Amygdala (tissue), 56 donors: ENCODE measurements at regions not wholly inside any gene's neighbourhood (a gene's known extent, or its start where the extent isn't known, plus 50 kb on each side); places are given as distances from the start of the nearest gene placed in this dataset.
"Not testable (repeated sequence)": the region's sequence is repeated elsewhere in the genome, so short reads cannot be mapped to it uniquely, and the experiment has no call there.

Experiments
- DNase-seq, 56 donors: peaks; one replicate each; lab custom pipeline; 2025; lab: John Stamatoyannopoulos, UW

GRCh38 chr10:78205457-78206016 lies 171.9 kb downstream of the RPS24 start:
- DNase-seq = no peak

DNA sequence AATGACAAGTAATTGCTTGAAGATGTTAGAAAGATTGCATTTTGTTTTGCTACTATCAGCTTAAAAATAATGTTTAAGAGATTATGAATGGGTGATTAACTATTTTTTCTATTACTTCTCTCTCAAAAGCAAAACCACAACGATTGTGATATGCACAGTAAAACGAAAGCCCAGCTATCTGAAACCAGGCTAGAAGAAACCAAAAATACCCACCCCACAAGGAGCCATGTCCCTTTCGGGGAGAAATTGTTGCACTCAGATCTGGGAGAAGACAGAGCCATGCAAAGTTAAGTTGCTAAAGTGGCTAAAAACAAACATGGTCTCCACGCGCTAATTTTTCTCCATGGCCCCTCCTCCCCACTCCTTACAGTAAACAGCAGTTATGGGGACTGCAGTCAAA lies 173.6 kb downstream of the RPS24 start:
- DNase-seq = no peak

DNA sequence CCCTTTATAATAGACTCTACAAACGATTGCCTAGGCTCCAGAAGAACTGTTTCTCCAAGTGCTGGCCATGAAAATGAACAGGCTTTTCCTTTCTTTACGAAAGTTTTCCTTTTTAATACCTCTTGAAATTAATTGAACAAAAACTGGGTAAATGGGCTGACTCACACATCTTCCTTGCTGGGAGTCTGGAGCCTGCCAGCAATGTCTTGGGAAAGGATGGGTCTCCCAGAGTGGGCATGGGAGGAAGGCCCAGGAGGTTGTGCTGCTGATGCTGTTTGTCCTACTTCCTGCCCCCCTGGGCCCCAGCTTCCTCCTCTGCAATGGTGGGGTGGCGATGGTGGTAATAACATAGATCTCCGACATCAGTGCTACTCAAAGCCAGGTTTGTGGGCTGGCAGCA lies 174.1 kb downstream of the RPS24 start:
- no peak for DNase-seq

GRCh38 chr10:78209970-78210369 lies 176.3 kb downstream of the RPS24 start:
- no peak for DNase-seq

DNA sequence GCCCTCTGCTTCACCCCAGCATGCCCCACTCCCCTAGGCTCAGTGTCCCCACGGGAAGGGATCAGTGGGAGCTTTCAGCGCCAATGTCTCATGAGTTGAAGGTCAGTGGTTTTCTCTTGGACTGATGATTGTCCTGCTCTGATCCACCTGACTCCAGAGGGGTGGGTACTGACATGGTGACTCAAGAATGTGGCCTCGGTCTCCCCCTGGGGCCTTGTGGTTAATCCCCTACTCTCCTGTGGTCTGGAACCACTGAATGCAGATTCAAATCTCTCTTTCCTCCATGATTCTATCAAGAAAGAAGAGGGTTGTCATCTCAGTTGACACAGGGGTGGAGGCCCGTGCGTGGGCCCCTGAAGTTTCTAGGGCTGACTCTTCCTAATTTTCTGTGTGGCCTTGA lies 176.9 kb downstream of the RPS24 start:
- no peak for DNase-seq

GRCh38 chr10:78210976-78211375 lies 177.3 kb downstream of the RPS24 start:
- DNase-seq = no peak

DNA sequence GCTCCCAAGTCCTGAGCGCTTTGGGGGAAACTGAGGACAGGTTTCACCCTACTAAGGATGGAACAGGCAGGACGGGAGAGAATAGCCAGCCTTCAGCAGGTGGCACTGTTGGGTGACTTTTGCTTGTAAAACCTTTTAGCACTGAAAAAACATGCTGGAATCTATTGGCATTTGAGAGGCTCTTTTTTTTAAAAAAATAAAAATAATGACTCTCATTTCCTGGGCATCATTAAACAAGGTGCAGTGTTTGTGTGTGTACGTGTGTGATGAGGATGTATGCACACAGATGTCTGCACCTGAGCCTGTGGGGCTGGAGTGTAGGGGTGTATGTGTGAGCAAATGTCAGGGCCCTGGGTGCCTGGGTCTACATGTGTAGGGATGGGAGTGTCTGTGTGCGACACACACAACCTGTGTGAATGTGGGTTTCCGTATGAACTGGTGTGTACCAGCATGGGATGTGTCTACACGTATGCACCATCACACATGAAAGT lies 177.9 kb downstream of the RPS24 start:
- peak in 39 of 56 donors; percentile 3 to 78 (median 22) for DNase-seq

DNA sequence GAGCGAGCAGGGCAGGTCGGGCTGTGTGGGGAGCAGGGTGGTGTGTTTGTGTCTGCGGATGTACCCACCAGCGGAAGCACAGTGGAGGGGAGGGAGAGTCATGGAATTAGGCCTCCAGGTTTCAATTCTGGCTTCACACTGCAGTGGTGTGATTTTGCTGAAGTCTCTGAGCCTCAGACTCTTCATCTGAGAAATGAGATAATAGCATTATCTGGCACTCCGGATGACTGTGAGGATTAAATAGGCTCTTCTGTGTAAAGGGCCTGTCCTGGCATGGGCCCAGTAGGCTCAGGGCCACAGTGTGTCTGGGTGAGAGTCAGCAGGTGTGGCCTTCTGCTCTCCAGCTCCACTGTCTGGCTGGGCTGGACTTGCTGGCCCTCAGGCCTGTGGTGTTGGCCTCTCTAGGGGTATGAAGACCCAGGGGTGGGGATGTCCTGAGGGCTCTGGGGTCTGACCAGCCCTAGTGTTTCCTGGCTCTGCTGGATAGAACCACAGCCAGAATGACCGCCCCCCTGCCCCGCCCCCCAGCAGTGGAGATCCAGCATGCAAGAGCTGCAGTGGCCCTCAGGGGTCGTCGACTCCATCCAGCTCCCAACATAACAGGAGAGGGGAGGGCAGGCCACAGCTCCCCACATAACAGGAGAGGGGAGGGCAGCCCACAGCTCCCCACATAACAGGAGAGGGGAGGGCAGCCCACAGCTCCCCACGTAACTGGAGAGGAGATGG lies 178.6 kb downstream of the RPS24 start:
- DNase-seq = peak in 4 of 56 donors; percentile 3 to 30 (median 10)

DNA sequence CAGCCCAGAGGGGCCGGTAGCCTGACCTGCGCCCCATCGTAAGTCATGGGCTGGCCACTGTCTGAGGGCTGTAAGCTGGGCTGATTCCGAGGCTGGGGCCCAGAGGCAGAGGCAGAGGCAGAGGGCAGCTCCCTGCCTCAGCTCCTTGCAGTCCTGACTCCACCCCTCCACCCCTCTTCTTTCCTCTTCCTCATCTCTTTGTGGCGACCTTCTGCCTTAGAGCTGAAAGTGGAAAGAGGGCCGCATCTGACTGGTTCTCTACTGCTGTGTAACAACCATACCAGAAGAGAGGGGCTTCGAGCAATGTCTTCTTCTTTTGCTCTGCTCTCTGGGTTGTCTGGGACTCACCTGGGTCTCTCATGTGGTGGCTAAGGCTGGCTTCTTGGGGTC lies 179.1 kb downstream of the RPS24 start:
- no peak for DNase-seq

DNA sequence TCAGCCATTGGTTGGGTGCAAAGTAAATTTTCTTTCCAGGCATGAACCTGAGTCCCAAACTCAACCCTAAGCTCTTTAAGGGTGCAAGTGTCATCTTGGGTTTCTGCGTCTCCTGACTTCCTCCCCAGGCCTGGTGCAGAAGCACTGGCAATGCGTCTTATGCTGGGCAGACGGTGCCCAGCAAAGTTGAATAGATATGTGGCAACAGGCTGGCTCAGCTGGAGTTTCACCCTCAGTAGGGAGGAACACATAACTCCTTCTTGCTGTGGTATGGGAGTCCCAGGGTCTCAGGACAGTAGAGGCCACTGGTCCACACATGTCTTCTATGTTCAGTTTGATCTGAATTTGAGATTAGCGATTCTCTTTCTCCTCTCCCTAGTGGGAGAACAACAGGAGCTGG lies 181.3 kb downstream of the RPS24 start:
- DNase-seq = no peak

- peak in 40 of 56 donors; percentile 9 to 75 (median 40) for DNase-seq
Observed at GRCh38 chr10:78215645-78216044, 182.0 kb downstream of the RPS24 start.

DNA sequence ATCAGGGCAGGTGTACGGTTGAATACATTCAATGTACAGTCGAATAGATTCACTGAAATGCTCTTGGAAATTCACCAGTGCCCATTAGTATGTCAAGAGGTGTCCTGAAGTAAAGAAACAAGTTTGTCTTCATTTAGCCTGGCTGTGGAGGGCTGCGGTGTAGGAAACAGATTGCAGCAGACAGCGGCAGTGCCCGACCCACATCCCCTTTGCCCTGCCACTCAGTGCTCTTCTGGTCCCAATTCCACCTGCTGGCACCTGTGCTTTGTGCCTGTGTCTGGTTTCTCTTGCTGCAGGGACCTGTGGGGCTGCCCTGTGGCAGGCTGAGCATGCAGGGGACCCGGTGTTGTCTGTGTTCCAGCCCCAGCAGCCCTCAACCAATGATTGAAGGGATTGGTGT lies 183.7 kb downstream of the RPS24 start:
- no peak for DNase-seq

GRCh38 chr10:78218798-78219490 lies 185.3 kb downstream of the RPS24 start:
- no peak for DNase-seq

DNA sequence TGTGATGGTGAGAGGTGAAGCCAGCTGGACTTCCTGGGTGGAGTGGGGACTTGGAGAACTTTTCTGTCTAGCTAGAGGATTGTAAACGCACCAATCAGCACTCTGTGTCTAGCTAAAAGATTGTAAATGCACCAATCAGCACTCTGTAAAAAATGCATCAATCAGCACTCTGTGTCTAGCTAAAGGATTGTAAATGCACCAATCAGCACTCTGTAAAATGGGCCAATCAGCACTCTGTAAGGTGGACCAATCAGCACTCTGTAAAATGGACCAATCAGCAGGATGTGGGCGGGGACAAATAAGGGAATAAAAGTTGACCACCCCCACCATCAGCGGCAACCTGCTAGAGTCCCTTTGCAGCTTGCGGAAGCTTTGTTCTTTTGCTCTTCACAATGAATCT lies 185.9 kb downstream of the RPS24 start:
- DNase-seq = not testable (repeated sequence)

DNA sequence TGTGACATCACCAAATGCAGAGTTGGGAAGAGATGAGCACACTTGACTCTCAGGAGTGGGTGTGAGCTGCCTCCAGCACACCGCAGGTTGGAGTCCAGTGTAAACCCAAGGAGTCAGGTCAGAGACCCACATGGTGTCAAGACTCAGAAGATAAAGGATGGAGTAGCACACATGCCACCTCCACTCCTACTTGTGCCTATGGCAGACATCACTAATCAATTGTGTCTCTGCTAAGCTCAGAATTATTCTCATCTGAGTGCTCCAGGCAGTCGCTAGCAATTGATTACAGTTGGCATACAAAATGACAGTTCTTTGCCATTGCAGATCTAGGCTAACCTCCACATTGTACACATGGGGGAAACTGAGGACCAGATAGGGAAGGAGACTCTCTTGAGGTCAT lies 187.1 kb downstream of the RPS24 start:
- no peak for DNase-seq

- no peak for DNase-seq
Observed at GRCh38 chr10:78222096-78222790, 188.6 kb downstream of the RPS24 start.

GRCh38 chr10:78223088-78223487 lies 189.4 kb downstream of the RPS24 start:
- no peak for DNase-seq

GRCh38 chr10:78224602-78225001 lies 190.9 kb downstream of the RPS24 start:
- no peak for DNase-seq

- no peak for DNase-seq
Observed at GRCh38 chr10:78225594-78225993, 191.9 kb downstream of the RPS24 start.

DNA sequence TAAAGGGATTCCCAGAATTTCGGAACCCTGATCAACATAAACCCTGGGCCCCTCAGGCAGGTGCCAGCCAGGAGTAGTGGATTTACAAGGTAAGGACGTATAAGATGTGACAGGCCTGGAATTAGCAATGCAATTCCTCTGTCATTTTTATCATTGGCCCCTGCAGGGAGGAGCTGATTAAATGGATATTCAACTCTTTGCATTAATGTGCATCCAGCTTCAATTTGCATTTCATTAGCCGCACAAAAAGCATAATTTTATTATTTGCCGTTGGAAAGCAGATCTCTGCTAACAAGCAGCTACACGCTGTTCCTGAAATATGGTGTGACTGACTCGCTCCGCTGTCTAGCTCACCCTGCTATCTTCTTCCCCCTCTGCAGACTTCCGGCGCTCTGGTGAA lies 195.8 kb downstream of the RPS24 start:
- no peak for DNase-seq
